ENCODE measurements at regions not wholly inside any gene's neighbourhood (a gene's known extent, or its start where the extent isn't known, plus 50 kb on each side); places are given as distances from the start of the nearest gene placed in this dataset.
"Not testable (repeated sequence)": the region's sequence is repeated elsewhere in the genome, so short reads cannot be mapped to it uniquely, and the experiment has no call there.

GRCh38 chr22:22759371-22759770 is 115.0 kb downstream of the GGTLC2 start:
- DNase-seq = no peak

DNA sequence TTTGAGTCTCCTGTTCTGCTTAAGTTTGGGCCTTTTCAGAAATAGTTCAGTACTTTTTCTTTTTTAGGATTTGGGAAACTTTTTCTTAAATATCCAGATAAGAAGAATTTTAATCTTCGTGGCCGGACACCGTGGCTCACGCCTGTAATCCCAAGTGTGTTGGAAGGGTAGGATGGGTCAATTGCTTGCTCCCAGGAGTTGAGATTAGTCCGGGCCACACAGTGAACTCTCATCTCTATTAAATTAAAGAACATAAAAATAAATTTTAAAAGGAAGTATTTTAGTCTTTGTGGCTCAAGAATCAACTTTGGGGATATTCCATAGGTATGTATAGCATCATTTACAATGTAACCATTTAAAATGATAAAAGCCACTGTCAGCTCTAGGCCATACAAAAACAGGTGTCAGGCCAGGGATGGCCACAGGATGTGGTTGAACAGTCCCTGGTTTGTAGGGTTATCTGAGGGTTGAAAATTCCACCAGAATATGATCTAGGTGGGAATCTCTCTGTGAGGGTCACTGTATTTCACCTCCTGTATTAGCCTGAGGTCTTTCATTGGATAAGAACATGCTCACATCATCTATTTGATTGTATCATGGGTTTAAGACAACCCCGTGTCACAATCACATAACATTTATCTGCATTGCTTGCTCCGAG is 115.6 kb downstream of the GGTLC2 start:
- no peak for DNase-seq

DNA sequence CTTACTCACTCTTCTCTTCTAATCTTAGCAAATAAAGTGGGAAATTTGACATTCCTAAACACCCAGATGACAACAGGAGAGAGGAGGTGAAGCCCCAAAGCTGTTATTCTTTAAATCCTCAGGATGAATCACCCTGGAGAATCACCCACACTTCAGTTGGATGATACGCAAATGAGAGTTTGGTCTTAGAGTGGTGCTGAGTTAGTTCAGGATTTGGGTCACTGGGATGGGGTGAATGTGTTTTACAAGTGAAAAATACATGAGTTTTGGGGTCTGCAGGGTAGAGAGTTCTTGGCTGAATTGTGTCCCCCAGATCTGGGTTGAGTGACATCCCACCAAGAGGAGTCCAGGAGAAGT is 117.2 kb downstream of the GGTLC2 start:
- DNase-seq = no peak

GRCh38 chr22:22761963-22762772 is 117.8 kb downstream of the GGTLC2 start:
- DNase-seq = no peak

DNA sequence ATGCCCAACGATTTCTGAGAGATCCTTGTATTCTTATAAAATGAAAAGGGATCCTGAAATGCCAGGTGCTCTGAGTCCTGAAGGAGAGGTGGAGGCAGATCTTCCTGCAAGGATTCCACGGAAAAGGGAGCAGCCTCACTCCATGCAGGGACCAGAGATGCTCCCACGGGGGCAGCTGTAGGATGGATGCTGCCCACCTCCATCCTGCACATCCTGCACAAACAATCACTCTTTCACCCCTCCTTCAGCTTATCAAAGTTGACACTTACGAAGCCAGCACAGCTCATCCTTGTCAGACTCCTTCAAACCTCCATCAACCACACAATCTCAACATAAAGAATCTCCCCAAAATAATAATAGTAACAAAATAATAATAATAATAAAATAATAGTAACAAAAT is 119.1 kb downstream of the GGTLC2 start:
- DNase-seq = no peak

DNA sequence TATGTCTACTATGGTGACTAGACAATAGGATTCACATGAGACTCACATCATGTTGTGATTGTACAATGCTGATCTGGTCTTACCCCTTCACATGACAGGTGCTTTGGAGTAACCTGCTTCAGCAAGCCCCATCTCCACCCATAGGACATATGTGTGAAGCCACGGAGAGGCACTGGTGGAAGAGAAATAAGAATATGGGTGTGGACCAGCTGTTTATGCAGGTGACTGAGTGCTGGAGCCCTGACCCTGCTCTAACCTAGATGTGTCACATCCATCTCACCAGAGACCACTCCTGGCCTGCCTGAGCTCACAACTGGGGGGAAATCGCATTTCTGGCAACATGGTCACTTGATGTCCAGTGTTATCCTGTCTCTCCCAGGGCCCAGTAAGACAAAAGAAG is 119.7 kb downstream of the GGTLC2 start:
- DNase-seq = no peak

- DNase-seq = no peak
These were observed 119.6 kb upstream of the IGLL5 start for GRCh38 chr22:22767876-22768602.

- DNase-seq = no peak
These were observed 118.7 kb upstream of the IGLL5 start for GRCh38 chr22:22768885-22769284.

GRCh38 chr22:22769434-22770279 is 118.0 kb upstream of the IGLL5 start:
- DNase-seq = no peak

GRCh38 chr22:22770280-22770871 is 117.2 kb upstream of the IGLL5 start:
- peak; percentile 2 for DNase-seq

GRCh38 chr22:22770881-22771280 is 116.7 kb upstream of the IGLL5 start:
- DNase-seq = no peak

DNA sequence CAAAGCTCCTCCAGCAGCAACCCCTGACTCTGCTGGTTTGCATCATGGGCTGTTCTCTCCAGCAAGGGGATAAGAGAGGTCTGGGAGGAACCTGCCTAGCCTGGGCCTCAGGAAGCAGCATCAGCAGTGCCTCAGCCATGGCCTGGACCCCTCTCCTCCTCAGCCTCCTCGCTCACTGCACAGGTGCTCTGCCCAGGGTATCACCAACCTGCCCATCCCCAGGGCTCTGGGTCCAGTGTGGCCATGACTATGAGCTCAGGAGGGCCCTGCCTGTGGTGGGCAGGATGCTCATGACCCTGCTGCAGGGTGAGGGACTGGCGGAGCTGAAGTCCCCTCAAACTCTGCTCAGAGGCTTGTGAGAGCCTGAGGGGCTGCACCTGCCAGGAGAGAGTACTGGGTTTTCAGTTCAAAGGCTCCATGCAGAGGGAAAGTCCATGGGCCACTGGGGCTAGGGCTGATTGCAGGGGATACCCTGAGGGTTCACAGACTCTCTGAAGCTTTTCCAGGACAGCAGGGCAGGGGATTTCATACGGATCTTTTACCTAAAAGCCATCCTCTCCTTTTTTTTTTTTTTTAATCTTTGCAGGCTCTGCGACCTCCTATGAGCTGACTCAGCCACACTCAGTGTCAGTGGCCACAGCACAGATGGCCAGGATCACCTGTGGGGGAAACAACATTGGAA is 115.8 kb upstream of the IGLL5 start:
- no peak for DNase-seq

GRCh38 chr22:22772396-22772795 is 115.2 kb upstream of the IGLL5 start:
- DNase-seq = no peak

DNA sequence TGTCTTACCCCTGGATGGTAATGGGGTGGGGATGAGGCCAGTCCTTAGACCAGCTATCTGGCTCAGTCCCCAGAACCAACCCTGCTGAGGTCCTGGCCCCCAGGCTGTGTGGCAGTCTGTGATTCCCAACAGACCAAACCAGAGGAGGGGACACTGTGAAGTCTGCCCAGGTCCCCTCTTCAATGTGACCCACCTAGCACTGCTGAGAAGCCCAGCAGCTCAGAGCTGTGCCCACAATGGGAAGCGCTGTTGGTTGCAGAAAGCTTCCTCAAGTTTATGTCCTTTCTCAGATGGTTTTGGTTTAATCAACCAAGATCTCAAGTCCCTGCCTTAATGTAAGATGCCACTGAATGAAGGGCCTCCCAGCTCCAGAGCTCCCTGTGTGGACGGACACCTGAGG is 114.7 kb upstream of the IGLL5 start:
- DNase-seq = no peak

- no peak for DNase-seq
These were observed 114.2 kb upstream of the IGLL5 start for GRCh38 chr22:22773427-22773826.

DNA sequence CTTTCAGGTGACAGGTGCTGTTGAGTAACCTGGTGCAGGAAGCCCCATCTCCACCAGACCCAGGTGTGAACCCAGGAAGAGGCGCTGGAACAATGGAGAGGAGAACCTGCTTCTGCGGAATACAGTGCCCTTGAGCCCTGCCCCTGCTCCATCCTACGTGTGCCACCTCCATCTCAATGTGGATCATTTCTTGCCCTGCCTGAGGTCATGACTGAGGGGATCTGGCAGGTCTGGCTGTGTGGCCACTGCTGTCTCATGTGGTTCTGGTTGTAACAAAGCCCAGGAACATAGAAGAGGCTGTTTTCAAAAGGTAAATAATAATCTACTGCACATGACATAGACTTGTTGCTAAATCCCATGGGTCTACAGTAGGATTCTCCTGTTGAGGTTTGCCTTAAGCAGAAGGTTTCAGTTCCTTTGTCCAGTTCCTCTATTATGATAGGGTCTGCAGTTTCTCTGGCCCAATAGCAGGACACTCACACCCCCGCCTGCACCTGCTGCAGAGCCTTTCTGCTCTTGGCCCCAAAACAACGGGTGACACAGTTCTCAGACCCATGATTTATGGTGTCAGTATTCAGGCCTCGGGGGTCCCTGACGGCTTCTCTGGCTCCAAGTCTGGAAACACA is 113.5 kb upstream of the IGLL5 start:
- no peak for DNase-seq

GRCh38 chr22:22774762-22775161 is 112.9 kb upstream of the IGLL5 start:
- not testable (repeated sequence) for DNase-seq

DNA sequence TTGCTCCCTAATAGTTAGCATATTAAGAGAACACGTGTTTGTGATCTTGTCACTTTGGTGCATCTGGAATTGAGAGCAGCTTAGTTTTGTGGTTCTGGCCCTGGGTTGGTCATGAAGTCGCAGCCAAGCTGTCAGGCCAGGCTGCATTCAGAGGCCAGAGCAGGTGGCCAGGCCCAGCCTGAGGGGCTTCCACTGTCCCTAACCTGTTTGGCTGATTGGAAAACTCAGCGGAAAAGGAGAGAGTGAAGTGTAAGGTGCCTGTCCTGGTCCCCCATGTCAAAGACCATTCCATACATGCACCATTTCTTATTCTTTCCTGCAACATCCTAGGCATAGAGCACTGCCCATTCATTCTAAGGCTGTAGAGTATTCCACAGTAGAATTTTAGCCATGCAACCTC is 111.5 kb upstream of the IGLL5 start:
- no peak for DNase-seq

DNA sequence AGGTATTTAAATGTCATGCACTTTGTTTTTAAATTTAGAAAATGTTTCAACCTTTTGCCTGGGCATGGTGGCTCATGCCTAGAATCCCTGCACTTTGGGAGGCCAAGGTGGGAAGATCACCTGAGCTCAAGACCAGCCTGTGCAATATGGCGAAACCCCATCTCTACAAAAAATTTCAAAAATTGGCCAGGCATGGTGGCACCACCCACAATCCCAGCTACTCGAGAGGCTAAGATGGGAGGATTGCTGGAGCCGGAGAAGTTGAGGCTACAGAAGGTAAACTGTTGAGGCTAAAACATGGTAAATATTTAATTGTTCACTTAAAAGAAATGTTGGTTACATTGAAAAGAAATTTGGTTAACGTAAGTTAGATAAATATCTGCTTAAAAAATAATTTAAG is 108.4 kb upstream of the IGLL5 start:
- no peak for DNase-seq

DNA sequence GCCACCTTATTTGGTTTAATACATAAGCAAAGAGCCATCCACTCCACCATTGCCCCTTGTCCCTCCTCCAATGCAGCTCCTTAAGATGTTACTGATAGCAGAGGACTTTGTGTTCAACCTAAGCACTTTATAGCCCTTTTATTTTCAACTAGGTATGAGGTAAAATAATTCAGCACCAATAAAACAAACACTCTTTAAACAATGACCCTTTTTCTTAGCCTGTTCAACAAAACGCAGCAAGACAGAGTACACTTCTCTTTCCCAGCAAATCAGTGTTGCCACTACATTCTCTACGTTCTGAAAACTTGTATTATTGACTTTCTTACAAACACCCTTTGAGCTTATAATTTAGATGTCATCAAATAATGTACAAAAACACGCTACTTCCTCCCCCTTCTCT is 104.0 kb upstream of the IGLL5 start:
- no peak for DNase-seq

GRCh38 chr22:22784249-22785039 is 103.2 kb upstream of the IGLL5 start:
- no peak for DNase-seq

All from NCI-H226 (cell line).